ENCODE measurements at regions not wholly inside any gene's neighbourhood (a gene's known extent, or its start where the extent isn't known, plus 50 kb on each side); places are given as distances from the start of the nearest gene placed in this dataset.
"Not testable (repeated sequence)": the region's sequence is repeated elsewhere in the genome, so short reads cannot be mapped to it uniquely, and the experiment has no call there.

- no peak for DNase-seq (ENCODE audit: low read depth)
These were observed 1780.3 kb upstream of the LRRTM1 start for GRCh38 chr2:82084679-82085392.

- no peak for DNase-seq (ENCODE audit: low read depth)
These were observed 1771.3 kb upstream of the LRRTM1 start for GRCh38 chr2:82075875-82076274.

- no peak for DNase-seq (ENCODE audit: low read depth)
These were observed 1757.9 kb upstream of the LRRTM1 start for GRCh38 chr2:82062463-82062862.

GRCh38 chr2:82055846-82056245 is 1751.3 kb upstream of the LRRTM1 start:
- DNase-seq (ENCODE audit: low read depth), result no peak

GRCh38 chr2:82043867-82044266 is 1739.3 kb upstream of the LRRTM1 start:
- no peak for DNase-seq (ENCODE audit: low read depth)

GRCh38 chr2:82027921-82028615 is 1723.5 kb upstream of the LRRTM1 start:
- no peak for DNase-seq (ENCODE audit: low read depth)

- no peak for DNase-seq (ENCODE audit: low read depth)
These were observed 1719.2 kb upstream of the LRRTM1 start for GRCh38 chr2:82023710-82024109.

GRCh38 chr2:82013641-82014040 is 1709.1 kb upstream of the LRRTM1 start:
- DNase-seq (ENCODE audit: low read depth), result no peak

GRCh38 chr2:82007071-82007664 is 1702.6 kb upstream of the LRRTM1 start:
- no peak for DNase-seq (ENCODE audit: low read depth)

- DNase-seq (ENCODE audit: low read depth), result not testable (repeated sequence)
These were observed 1701.3 kb upstream of the LRRTM1 start for GRCh38 chr2:82005889-82006288.

GRCh38 chr2:82001614-82002013 is 1697.1 kb upstream of the LRRTM1 start:
- DNase-seq (ENCODE audit: low read depth), result no peak

- no peak for DNase-seq (ENCODE audit: low read depth)
These were observed 1696.1 kb upstream of the LRRTM1 start for GRCh38 chr2:82000606-82001005.

GRCh38 chr2:81996332-81996731 is 1691.8 kb upstream of the LRRTM1 start:
- no peak for DNase-seq (ENCODE audit: low read depth)

GRCh38 chr2:81991282-81991681 is 1686.7 kb upstream of the LRRTM1 start:
- DNase-seq (ENCODE audit: low read depth), result no peak

- no peak for DNase-seq (ENCODE audit: low read depth)
These were observed 1682.8 kb upstream of the LRRTM1 start for GRCh38 chr2:81987370-81987769.

- no peak for DNase-seq (ENCODE audit: low read depth)
These were observed 1680.6 kb upstream of the LRRTM1 start for GRCh38 chr2:81984969-81985637.

- no peak for DNase-seq (ENCODE audit: low read depth)
These were observed 1677.0 kb upstream of the LRRTM1 start for GRCh38 chr2:81981585-81981984.

GRCh38 chr2:81979086-81979485 is 1674.5 kb upstream of the LRRTM1 start:
- no peak for DNase-seq (ENCODE audit: low read depth)

- no peak for DNase-seq (ENCODE audit: low read depth)
These were observed 1672.4 kb upstream of the LRRTM1 start for GRCh38 chr2:81976998-81977397.

- DNase-seq (ENCODE audit: low read depth), result no peak
These were observed 1669.7 kb upstream of the LRRTM1 start for GRCh38 chr2:81974216-81974615.

GRCh38 chr2:81942876-81943275 is 1638.3 kb upstream of the LRRTM1 start:
- no peak for DNase-seq (ENCODE audit: low read depth)

- no peak for DNase-seq (ENCODE audit: low read depth)
These were observed 1637.7 kb upstream of the LRRTM1 start for GRCh38 chr2:81942136-81942680.
